ENCODE measurements at regions not wholly inside any gene's neighbourhood (a gene's known extent, or its start where the extent isn't known, plus 50 kb on each side); places are given as distances from the start of the nearest gene placed in this dataset.

DNA sequence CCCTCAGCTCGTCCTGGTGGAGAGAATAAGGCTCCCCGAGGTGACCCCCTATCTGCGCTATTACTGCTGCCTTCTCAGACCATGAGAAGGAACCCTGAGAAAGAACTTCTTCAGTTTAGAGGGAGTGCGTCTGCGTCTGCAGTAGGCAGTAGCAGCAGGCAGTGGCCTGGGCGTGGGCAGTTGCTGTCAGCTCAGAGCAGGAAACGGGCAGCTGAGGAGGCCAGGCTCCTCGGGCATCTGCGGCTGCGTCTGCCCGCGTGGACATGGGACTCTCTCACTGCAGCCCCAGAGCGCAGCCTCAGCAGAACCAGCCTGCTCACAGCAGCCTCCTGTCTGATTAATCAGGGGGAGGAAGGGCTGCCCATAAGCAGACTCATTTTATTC lies 49.8 kb upstream of the FCN1 start:
- DNase-seq = peak; percentile 58 to 60

DNA sequence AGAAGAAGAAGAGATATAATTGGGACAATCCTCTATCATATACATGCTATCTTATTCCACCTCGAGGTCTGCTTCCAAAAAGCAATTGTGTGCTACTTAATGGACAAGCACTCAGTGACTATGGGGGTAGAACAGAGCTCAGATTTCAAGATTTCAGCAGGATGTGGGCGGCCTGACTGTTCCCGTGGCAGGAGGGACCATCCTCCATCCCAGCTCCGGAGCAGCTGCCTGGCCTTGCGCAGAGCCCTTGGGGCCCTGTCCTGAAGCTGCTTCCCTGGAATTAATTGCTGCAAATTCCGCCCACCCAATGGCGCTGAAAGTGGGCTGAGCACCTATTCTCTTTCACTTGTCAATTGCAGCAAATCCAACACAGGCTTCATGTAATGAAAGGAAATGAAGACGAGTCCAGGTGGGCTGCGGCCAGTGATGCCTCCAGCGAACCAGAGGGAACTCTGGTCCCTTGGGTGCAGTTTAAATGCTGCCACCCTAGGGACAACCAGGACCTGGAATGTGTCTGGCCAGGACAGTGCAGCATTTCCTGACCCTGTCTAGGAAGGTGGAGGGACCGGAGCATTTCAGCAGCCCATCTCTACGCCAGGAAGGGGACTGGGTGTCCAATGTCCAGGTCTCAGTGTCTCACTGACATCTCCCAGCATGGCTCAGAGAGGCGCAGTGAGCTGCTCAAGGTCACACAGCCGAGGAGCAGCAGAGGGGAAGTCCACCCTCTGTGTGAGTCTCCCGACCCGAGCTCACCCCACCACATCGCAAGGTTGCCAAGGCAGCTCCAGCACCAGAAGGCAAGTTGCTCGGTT lies 50.5 kb upstream of the FCN1 start:
- no peak for DNase-seq

GRCh38 chr9:134968823-134969090 lies 51.0 kb upstream of the FCN1 start:
- no peak for DNase-seq

DNA sequence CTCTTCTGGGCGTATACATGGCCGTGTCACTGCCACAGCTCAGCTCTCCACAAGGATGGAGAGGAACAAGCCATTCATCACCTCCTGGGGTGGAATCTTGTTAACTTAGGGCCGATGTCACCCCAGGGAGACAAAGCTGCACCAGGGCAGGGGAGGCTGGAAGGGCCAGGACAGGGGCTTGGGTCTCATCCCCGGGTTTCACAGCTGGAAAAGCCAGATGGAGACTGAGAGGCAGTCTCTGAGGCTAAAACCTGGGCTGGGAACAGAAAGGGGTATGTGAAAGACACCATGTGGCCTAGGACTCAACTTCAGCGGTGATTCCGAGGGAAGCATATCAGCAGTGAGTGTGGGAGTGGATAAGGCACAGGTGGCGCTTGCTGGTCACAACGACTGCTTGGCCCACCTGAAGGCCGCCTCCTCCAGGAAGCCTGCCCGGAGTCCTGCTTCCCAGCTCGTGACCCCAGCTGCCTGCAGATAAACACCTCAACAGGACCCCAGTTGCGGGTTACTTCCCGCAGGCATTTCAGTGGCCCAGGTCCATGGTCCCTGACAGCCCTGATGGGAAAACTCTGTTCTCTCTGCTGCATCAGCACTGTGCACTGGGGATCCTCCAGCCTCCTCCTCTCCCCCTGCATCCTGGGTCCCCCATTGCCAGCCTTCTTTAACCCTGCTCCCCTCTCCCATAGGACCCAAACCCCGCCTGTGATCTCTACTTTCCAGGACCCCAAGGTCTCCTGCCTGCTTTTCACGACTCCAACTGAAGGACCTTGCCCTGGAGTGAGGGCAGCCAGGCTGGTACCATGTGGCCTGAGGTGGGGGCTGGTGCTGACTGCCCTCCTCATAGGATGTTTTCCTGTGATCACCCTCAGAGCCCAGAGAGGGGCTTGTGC lies 51.7 kb upstream of the FCN1 start:
- DNase-seq = no peak

- DNase-seq = no peak
These were observed 52.5 kb upstream of the FCN1 start for GRCh38 chr9:134970198-134970597.

GRCh38 chr9:134970719-134971118 lies 53.0 kb upstream of the FCN1 start:
- no peak for DNase-seq

DNA sequence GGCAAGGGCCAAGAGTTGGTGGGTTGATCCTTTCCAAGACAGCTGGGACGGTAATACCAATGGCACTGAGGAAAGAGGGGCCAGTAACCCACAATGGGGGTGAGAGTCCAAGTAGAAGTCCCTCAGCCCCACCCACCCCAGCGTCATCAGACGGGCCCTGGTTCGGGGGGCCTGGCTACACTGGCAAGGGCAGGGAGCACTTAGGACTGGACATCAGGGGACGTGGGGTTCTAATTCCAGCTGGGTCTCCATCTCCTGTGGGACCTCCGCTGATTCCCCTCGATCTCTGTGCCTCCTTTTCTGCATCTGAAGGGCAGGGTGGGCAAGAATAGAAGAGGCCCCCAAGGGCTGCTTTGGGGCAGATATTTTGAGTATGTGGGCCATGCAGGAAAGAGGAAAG lies 53.5 kb upstream of the FCN1 start:
- DNase-seq = no peak

GRCh38 chr9:134971696-134972095 lies 54.0 kb upstream of the FCN1 start:
- no peak for DNase-seq

- no peak for DNase-seq
These were observed 54.4 kb upstream of the FCN1 start for GRCh38 chr9:134972140-134972539.

DNA sequence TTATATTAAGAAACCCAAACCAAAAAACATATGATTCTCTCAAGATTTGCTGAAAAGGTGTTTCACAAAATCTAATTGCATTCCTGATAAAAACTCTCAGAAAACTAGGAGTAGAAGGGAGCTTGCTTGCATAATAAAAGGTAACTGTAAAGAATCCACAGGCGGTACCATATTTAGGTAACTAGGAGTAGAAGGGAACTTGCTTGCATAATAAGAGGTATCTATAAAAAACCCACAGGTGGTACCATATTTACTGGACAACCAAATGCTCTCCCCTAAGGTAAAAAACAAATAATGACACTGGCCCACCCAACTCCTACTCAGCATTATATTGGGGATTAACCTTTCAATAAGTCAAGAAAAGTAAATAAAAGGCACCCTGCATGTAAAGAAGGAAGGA lies 57.5 kb upstream of the FCN1 start:
- DNase-seq = no peak

GRCh38 chr9:134976403-134976802 lies 58.7 kb upstream of the FCN1 start:
- no peak for DNase-seq

DNA sequence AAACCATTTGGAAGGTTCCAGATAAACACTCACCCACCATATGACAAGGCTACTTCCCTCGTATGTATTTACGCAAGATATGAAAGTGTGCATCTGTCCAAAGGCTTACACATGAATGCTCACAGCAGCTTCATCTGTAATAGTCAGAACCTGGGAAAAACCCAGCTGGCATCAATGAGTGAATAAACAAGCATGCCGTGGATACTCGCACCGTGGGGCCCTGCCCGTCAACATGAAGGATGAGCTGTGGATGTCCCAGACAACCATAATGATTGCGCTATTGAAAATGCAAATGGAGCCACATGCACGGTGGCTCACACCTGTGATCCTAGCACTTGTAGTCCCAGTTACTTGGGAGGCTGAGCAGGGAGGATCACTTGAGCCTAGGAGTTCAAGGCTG lies 60.6 kb upstream of the FCN1 start:
- no peak for DNase-seq

DNA sequence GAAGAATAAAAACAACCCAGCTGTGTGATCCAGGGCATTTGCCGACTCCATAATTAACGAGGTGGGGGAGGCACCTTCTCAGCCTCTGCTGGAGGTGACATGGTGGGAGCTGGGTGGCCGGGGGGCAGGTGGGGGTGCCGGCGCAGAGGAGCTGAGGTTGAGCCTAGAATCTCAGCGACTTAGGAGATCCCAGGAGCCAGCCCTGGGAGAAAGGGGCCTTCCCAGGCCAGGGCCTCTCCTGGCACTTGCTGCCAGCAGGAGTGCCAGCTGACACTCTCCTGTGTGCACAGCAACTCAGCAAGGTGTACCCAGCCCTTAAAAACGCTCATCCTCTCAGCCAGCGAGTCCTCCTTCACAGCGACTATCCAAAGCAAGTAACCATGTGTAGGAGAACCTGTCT lies 62.8 kb upstream of the FCN1 start:
- DNase-seq = no peak

DNA sequence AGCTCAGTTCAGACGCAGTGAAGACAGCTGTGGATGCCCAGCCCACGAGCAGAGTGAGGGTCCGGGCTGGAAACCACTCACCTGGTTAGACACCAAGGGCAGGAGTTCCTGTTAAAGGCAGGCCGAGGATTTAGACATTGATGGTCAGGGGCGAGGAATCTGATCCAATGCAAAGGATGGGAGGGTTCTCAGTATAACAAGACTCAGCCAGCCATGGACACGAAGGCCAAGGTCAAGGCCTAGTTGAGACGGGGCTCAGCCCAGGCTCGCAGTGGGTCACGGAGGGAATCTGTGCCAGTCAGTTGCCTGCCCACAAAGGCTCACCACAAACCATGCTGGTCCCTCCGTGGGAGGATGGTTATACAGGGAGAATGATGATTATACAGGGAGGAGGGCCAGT lies 63.3 kb upstream of the FCN1 start:
- DNase-seq = no peak

- no peak for DNase-seq
These were observed 64.1 kb upstream of the FCN1 start for GRCh38 chr9:134981829-134982228.

GRCh38 chr9:134982311-134982710 lies 64.6 kb upstream of the FCN1 start:
- DNase-seq = no peak

DNA sequence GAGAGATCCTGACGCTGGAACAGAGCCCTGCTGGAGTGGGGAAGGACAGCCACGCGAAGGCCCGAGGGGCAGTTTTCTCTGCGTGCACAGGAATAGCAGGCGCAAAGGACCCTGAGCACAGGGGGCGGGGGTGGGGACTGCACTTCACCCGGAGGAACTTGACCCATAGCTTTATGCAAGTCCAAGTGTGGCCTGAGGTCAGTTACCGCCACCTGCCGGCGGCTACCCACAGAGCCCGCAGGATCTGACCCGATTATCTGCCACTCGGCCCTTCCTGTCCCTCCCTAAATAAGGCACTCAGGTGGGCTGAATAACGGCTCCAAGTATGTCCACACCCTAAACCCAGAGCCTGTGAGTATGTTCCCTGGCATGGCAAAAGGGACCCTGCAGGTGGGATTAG lies 65.4 kb upstream of the FCN1 start:
- DNase-seq = peak; percentile 57 to 65

GRCh38 chr9:134983506-134984371 lies 66.0 kb upstream of the FCN1 start:
- no peak for DNase-seq

DNA sequence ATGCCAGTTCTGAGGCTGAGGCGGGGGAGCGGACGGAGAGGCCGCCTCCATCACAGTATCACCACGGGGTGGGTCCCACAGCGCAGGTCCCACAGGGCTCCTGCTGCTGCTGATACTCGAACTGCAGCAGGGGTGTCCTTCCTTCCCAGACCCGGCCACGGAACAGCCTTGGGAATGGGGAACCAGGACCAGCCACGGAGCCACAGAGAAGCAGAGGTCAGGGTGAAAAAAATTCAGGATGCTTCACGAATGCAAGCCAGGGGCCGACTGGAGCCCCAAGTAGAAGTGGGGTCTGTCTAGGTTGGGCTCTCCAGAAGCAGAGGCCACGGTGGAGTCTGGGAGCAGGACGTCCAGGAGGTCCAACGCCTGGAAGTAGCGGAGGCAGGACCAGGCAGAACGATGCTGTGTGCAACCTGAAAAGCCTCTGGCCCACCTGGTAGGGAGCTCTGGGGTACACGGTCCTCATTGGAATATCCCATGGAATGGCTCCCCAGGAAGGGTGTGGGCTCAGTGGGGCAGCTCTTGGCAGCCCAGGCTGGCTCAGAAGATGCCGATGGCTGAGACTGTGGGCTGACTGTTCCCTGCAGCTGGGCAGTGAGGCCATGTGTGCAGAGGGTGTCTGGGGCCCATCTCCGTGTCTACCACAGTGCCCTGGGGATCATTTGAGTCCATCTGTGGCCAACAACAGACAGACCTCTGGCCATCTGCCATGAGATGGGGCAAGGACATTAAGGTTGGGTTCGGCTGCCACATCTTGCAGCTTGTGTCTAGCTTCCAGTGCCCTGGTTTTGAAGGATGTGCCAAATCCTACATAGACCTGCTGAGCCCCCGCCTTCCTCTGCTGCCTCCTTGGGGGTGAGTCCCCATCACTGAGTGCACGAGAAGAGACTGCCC lies 66.9 kb upstream of the FCN1 start:
- DNase-seq = no peak

DNA sequence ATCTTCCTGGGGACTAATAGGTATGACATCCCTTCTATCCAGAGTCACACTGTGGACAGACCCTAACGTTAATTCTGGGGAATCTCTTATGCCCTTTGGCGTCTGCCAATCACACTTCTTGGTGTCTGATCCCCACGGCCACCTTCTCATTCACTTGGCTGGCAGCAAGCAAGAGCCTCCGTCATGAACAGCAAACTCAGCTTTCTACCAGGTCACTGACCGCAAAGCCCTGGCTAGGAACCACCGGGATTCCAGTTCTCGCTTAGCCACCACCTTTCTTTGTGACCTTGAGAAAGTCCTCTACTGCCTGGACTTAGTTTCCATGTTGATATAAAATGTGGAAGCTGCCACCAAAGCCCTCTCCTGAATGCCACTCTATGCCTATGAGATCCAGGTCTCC lies 67.7 kb upstream of the FCN1 start:
- DNase-seq = no peak

DNA sequence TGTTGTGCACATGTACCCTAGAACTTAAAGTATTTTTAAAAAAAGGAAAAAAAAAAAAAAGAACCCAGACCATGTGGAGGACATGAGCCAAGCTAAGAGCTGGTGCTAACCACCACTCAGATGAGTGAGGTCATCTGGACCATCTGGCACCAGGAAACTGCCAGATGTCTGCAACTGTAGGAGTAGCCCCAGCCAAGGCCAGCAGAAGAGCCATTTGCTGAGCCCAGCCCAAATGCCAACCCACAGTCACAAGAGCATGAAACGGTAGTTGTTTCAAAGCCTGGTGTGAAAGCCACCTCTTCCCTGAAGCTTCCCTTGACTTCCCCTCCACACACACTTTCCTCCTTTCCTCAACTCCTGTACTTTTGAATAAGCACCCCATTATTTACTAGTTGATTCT lies 69.2 kb upstream of the FCN1 start:
- DNase-seq = no peak

DNA sequence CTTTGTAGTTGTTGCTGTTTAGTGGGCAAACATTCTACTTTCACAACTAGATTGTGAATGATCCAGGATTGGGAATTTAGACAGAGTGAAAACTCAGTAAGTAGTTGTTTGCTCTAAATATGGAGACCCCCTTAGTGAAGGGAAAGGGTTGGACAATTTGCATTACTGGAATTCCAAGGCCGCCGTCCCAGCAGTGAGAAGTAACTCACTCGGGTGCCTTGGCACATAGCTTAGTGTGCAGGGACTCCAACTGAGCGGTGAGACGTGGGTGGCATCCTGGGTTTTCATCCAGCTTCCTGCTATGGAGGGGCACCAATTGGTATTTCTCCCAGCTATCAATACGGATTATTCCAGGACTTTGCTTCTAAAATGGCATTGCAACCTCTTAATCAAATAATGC lies 69.7 kb upstream of the FCN1 start:
- DNase-seq = no peak

All from inflammatory macrophage (primary cell).